PC-3 (cell line): ENCODE measurements at regions not wholly inside any gene's neighbourhood (a gene's known extent, or its start where the extent isn't known, plus 50 kb on each side); places are given as distances from the start of the nearest gene placed in this dataset.

Source experiments
- CTCF ChIP-seq: fragments of 300-600 bp; sonication (generic); conservative IDR thresholded peaks from 2 replicates; pipeline ENCODE4 v1.5.1; 2017; ENCODE audit warnings: antibody characterized with exemption, low read depth, mild to moderate bottlenecking, low read length
- EZH2 ChIP-seq: fragments of 300-600 bp; sonication (generic); IDR thresholded peaks from one replicate; pipeline ENCODE4 v1.6.1; 2017; ENCODE audit warnings: antibody characterized with exemption, mild to moderate bottlenecking, low read length; ENCODE audit not compliant: unreplicated experiment
- EZH2phosphoT487 ChIP-seq: fragments of 300-600 bp; sonication (generic); IDR thresholded peaks from 2 replicates; pipeline ENCODE4 v1.6.1; 2018; ENCODE audit warnings: mild to moderate bottlenecking, antibody characterized with exemption, low read length, borderline replicate concordance

DNA sequence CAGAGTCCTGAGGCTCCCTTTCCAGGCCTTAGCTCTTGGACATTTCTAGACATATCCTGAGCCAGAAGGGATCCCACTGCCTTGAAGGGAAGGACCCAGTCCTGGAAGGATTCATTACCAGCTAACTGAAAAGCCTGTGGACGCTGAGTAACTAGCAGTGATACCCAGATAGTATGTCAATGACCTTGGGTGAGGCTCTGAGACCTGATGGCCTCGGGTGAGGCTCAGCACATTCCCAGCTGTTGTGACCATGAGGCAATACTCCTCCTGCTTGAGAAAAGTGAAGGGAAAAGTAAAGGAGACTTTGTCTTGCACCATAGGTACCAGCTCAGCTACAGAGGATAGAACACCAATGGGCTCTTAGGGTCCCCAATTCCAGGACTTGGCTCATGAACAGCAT is 268.1 kb downstream of the DKK2 start:
- no peak for TF ChIP-seq CTCF
- TF ChIP-seq EZH2: no peak
- no peak for TF ChIP-seq EZH2phosphoT487
